AG04449 (cell line): ENCODE measurements at regions not wholly inside any gene's neighbourhood (a gene's known extent, or its start where the extent isn't known, plus 50 kb on each side); places are given as distances from the start of the nearest gene placed in this dataset.

ENCODE experiments used
- CTCF ChIA-PET: fragments of 350-600 bp; formaldehyde crosslinking; extraction: SDS; loops from one replicate; lab custom pipeline; 2021; ENCODE audit warnings: antibody characterized with exemption; lab: Yijun Ruan, JAX
- POLR2A ChIA-PET: fragments of 400-600, 350-600 bp; formaldehyde crosslinking; extraction: SDS; loops from one replicate; lab custom pipeline; 2020; ENCODE audit warnings: antibody characterized with exemption, inconsistent platforms; lab: Yijun Ruan, JAX
- DNase-seq: peaks from one replicate; pipeline ENCODE4 v3.0.0-alpha.2; 2010; ENCODE audit warnings: low read depth, low spot score
- H3K4me3 ChIP-seq: 2 replicates; pipeline ENCODE4 v1.5.1; 2011; ENCODE audit warnings: low read depth, mild to moderate bottlenecking, control low read depth, low read length
- TF ChIP-seq, protein P1 (sequence below): IDR thresholded peaks from one replicate; pipeline ENCODE4 v1.5.1; 2011; ENCODE audit warnings: mild to moderate bottlenecking, moderate library complexity, low read length, control low read depth, inconsistent platforms; ENCODE audit not compliant: insufficient read depth; ENCODE audit errors: missing control alignments

DNA sequence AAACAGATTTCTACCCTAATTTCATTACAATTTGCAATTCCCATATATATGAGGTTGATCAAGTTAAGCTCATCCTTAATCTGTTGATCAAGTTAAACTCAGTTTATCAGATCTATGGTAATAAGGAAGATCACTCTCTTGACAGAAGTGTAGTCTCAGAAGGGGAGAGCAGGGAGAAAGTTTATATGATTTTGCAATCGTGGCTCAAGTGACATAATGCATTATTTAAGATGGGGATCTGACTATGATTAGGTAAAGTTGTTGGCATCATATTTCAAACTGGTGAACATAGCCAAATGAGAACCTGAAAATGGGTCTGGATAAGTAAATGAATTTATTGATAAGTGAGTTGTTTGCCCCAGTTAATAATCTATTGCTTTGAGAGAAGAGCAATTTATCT, 995.3 kb downstream of the OTOL1 start:
- TF ChIP-seq, protein P1, sequence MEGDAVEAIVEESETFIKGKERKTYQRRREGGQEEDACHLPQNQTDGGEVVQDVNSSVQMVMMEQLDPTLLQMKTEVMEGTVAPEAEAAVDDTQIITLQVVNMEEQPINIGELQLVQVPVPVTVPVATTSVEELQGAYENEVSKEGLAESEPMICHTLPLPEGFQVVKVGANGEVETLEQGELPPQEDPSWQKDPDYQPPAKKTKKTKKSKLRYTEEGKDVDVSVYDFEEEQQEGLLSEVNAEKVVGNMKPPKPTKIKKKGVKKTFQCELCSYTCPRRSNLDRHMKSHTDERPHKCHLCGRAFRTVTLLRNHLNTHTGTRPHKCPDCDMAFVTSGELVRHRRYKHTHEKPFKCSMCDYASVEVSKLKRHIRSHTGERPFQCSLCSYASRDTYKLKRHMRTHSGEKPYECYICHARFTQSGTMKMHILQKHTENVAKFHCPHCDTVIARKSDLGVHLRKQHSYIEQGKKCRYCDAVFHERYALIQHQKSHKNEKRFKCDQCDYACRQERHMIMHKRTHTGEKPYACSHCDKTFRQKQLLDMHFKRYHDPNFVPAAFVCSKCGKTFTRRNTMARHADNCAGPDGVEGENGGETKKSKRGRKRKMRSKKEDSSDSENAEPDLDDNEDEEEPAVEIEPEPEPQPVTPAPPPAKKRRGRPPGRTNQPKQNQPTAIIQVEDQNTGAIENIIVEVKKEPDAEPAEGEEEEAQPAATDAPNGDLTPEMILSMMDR, result no peak
- ChIA-PET POLR2A (no interaction called here), CTCF (interaction anchor here (0.5 kb wide), 1 partner anchor 356 kb away, joined by 3 read pairs; no protein-coding TSS in a partner anchor)
- H3K4me3 ChIP-seq, result no peak overlapping the region
- DNase-seq, result no peak

- CTCF ChIA-PET, result interaction anchor here (0.5 kb wide), 1 partner anchor 356 kb away, joined by 3 read pairs; no protein-coding TSS in a partner anchor
- no peak overlapping the region for H3K4me3 ChIP-seq
- peak; percentile 69 for DNase-seq
- TF ChIP-seq, protein P1, result no peak
- POLR2A ChIA-PET, result interaction anchor here (0.7 kb wide), 1 partner anchor 198 kb away, joined by 3 read pairs; no protein-coding TSS in a partner anchor
Measured at GRCh38 chr3:162492446-162493081, 996.0 kb downstream of the OTOL1 start.

DNA sequence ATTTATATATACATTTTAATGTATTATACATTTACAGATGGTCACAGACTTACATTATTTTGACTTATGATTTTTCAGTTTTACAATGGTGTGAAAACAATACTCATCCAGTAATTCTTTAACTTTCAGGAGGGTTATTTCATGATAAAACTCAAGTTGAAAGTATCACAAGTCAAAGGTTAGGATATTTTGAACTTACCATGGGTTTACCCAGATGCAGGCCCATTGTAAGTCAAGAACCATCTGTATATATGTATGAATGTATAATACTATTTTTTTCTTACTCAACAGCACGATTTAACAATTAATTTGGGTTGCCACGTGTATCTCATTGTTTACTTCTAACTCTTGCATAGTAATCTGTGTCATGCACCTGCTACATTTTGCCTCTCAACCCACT, 1002.0 kb downstream of the OTOL1 start:
- TF ChIP-seq, protein P1, result no peak
- no peak overlapping the region for H3K4me3 ChIP-seq

GRCh38 chr3:162507397-162507796, 1010.8 kb downstream of the OTOL1 start:
- H3K4me3 ChIP-seq, result no peak overlapping the region
- DNase-seq, result no peak
- ChIA-PET POLR2A (no interaction called here), CTCF (interaction anchor here (1.8 kb wide), 1 partner anchor 21 kb away, joined by 3 read pairs; no protein-coding TSS in a partner anchor)
- TF ChIP-seq, protein P1, result no peak

More for the DNA sequence above, 1002.0 kb downstream of the OTOL1 start:
- ChIA-PET CTCF (no interaction called here), POLR2A (no interaction called here)
- no peak for DNase-seq

DNA sequence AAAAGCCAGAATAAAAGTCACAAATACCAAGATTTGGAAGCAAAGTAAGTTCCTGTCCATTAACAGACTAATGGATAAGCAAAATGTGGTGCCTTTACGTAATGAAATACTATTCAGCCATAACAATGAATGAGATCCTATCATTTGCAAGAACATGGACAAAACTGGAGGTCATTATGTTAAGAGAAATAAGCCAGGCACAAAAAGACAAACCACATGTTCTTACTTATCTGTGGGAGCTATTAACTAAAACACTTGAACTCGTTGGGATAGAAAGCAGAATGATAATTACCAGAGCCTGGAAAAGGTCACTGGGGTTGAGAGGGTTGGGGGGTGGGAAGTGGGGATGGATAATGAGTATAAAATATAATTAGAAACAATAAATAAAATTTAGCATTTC, 1015.9 kb downstream of the OTOL1 start:
- no peak overlapping the region for H3K4me3 ChIP-seq
- CTCF ChIA-PET, result no interaction called here
- TF ChIP-seq, protein P1, result no peak
- no peak for DNase-seq
- POLR2A ChIA-PET, result no interaction called here

DNA sequence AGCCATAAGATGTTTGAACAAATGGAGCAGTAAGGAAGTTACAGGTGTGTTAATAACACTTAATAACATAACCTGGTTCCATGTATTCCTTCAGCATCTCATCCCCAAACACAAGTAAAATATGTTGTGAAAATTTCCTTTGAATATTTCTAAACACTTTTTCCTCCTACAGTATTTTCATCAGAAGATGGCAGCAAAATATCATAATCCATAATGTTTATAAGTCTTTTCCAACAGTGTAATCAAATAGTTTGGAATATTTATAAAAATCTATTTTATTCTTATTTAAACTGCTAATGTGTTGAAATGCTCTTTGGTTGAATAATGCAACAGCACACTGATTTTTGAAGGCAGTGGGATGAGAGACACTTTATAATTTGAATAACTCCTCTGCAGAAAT, 1020.5 kb downstream of the OTOL1 start:
- POLR2A ChIA-PET, result no interaction called here
- no peak for DNase-seq

More for the DNA sequence above, 1020.5 kb downstream of the OTOL1 start:
- TF ChIP-seq, protein P1, result no peak
- H3K4me3 ChIP-seq, result no peak overlapping the region
- CTCF ChIA-PET, result no interaction called here
